ENCODE measurements at regions not wholly inside any gene's neighbourhood (a gene's known extent, or its start where the extent isn't known, plus 50 kb on each side); places are given as distances from the start of the nearest gene placed in this dataset.

DNA sequence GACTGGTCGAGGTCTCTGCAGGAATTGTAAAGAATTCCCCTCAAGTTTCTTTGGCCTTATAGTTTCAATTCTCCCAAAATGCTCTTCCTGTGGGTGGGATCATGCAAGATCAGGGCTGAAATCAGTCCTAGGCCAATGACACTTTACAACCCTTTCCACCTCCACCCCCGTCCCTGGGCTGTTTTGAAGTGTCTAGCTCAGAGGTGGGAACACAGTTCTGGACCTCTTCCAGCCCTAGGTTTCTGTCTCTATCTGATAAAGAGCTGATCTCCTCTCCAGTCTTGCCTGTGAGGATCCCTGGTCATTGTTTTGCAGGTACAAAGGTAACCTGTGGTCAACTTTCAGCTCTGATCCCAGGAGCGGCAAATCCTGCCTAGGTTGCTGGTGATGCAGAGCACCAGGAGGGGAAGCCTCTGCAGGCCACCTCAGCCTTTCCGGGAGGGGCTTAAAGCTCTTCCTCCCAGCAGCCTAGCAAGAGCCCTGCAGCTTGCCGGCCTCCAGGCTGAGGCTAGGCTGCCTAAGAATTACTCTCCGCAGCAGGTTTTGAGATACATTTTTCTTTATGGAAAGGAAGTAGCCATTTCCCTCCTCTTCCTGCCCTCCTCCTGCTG lies 69.8 kb upstream of the WIPF1 start:
- no peak for DNase-seq

DNA sequence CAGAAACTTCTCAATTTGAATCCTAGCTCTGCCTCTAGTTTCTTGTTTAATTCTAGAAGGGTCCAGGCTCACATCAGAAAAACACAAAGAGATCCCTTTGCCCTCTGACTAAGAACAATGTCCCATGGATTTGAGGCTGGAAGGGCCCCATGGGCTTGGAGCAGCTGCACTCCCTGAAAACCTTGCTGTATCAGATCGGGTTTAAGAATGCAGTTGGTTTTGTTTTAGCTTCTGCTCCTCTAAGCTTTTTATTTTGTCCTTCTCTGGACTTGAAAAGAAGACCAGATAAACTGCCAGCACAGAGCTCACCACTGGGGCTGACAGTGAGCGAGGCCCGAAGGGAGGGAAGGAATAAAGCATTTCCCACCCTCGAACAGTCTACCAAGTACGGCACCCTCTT lies 69.2 kb upstream of the WIPF1 start:
- DNase-seq: no peak

DNA sequence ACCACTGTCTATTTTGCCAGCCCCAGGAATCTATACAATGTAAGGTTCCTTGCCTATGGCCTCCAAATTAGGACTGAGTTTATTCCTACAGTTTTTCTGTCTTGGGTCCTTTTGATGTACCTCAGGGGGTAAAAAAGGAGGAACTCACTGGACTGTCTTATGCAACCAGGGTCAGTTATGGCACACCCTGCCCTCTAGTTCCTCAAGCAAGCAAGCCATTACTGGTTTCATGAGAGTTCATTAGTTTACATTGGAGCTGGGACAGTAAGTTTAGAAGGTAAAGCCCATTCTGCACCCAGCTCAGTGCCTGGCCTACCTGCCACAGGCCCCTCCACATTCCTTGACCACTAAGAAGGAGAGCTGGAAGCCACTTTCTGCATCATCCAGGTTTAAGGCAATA lies 68.7 kb upstream of the WIPF1 start:
- no peak for DNase-seq

DNA sequence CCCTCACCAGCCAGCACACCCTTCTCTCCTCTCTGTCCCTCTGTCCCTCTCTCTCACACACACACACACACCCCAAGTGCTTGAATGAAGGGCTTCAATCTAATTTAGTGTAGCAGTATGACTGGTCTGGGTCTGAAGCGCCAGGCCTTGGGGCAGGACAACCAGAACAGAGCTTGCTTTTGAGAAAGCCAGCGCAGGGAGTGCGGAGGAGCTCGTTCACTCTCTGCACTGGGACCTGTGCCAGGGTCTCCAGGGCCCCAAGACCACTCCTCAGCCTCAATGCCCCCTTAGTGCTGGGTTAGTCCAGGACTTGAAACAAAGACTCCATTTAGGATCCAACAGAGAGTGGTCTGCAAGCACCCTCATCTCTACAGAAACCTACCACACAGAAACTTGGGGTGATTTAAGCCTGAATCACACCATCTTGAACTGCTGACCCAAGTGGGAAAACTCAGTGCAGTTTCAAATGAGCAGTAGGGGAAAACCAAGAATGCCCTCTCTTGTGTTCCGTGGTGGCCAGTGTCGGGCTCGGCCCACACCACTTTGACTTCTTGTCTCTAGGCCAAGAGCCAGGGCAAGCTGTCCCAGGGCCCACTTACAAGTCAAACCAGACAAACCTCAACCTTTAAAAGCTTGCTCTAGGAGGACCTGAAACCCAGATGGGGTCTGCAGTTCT lies 66.6 kb upstream of the WIPF1 start:
- DNase-seq: no peak

DNA sequence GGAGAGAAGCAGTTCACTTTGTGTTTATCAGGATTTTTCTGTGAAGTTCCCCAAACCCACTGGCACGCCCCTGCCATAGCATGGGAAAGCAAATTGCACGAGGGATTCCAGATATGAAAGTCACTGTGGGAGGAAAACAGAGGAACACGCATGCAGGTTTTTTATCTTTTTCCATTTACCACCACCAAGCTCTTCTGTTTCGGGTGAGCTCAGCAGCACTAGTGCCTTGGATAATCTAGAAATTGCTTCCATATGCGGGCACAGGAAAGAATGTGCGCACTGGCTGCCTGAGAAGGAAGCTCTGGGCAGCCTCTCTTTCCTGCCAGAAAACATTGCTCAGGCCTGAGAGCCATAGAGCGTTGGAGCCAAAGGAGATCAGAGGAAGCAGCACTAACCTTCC lies 65.9 kb upstream of the WIPF1 start:
- no peak for DNase-seq

DNA sequence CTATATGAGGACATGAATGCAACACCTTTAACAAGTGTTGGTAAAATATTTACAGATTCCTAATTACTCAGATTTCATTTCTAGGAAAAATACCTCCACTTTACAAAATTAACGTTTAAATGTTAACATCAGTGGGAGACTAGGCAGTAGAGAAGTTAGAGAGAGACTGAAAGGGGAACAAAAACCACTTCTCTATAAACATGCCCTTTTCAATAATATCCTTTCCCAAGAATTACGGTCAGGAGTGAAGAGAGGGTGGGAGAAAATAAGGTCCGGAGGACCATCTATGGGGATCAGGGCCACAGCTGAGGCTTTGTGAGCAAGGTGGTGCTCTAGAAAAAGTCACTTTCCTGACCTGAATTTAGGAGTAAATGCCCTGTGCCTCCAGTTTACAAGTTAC lies 65.3 kb upstream of the WIPF1 start:
- DNase-seq: no peak

DNA sequence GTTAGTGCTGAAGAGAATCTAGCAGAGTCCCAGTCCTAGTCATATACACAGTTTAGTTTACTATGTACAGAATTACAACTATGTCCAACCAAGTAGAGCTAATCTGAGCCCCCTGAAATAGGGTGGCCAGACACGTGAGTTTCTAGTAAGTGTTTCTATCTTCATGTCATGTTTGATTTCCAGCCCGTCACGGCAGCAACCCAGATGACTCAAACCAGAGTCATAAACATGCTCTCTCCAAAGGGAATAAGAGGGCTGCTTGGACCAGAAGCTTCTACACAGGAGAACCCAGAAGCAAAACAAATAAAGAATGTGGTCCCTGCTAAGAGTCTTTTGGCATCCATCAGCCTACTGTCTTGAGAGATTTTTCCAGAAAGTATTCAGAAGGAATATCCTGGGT lies 64.9 kb upstream of the WIPF1 start:
- DNase-seq: no peak

DNA sequence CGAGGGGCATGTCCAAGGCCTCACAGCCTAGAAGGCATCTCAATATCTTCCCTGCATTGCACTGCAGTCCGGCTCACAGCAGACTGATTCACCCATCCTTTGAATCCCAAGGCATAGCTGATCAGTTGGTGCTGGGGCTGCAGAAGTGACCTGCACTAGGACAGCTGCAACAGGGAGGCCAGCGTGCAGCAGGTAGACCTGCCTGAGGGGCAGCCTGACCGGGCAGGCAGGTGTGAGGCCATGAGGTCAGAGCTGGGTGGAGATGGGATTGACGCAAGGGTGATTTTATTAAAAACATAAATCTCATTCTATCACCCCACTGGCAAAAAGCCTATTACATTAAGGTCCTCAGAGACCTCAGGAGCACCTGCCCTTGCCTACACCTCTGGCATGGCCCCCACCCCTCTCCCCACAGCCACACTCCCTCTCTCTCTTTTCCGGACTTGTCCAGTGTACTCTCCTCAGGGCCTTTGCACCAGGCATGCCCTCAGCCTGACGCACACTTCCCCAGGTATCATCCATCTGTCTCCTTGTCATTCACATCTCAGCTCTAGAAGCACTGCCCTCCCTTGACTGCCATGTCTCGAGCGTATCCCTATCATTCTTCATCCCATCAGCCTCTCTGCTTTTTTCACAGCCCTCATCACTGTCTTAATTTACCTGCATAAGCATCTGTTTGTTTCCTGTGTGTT lies 63.5 kb upstream of the WIPF1 start:
- DNase-seq: no peak

DNA sequence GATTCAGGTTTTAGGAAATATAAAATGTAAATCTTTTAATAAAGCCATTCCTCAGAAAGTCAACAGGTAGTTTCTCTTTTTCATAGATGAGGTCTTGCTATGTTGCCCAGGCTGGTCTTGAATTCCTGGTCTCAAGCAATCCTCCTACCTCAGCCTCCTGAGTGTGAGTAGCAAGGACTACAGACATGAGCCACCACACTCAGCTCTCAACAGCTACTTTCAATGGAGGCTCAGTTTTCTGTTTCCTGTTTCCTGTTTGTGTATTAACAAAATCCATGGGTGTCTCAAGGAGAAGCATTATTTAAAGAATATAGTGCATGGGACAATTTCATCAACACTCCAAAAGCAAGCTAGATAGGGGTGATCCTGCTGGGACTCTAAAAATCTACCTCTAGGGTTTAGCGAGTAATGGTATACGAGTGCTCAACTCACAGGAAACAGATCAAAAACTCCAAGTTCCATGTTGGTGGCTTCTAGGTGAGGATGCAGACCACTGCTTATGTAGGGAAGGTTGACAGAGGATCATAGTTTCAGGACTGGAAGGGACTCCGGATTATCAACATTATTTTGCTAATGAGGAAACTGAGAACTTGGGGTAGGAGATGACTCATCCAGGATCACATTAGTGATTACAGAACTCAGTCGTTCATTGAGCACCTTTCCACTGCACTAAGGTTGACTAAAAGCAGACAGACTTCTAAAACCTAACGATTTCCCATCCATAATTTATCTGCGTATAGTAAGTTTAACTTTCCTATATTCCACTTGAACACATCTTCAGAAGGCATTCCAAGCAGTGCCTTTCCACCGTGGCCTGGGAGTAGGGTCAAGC lies 61.7 kb upstream of the WIPF1 start:
- DNase-seq: no peak

DNA sequence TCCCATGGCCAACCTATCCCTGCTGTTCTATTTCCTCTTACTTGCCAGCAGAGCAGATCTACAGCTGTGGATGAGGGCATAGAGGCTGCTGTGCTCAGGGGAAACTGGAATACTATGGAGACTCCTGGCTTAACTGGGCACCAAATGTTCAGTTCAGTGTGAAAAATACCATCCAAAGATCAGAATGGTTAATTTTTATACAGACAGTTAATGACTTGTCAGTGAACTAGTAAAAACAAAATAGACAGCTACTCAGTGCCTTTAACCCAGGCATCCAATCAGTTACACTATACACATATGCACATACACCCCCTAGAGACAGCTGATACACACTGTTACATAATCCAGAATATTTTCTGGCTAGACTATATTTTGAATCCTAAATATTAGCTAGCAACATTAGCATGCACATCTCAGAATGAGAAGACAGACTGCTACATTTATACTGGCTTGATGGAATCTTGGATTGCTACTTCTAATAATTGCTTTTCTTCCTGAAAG lies 59.1 kb upstream of the WIPF1 start:
- no peak for DNase-seq

DNA sequence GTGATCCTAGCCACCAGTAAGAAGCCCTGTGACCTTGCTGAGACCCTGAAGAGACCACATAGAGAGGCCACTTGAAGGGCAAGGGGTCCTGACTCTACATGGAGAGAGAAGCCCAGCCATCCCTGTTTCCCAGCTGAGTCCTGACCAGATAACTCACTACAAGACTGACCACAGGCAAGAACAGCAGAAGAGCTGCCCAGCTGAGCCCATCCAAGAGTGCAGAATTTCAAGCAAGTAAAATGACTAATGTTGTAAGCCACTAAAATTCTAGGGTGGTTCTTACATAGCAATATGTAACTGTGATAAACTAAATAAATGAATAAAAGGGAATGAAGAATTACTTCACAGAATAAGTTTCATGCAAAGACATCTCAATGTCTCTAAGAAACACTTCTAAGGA lies 58.4 kb upstream of the WIPF1 start:
- no peak for DNase-seq

DNA sequence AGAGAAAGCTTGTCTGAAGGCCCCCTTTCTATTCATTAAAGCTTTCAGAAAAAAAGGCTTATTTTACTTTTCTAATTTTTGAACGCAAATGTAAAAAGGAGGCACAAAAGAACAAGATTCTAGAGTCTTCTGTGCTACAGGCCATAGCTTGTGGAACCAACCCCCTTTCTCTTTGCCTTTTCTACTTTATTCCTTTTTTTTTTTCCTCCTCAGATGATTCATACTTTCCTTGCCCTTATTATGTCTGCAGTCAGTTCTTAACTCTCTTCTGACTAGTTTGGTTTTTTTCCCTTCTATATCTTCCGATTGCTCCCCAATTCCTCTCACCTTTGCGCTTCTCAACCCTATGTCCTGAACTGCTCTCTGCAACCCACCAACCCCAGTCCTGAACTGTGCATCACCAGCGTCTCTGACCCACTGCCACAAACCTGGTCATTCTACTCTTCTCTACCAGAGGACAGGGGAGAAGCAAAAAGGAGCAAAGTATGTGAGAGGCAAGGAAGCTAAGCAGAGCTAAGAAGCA lies 56.9 kb upstream of the WIPF1 start:
- no peak for DNase-seq

DNA sequence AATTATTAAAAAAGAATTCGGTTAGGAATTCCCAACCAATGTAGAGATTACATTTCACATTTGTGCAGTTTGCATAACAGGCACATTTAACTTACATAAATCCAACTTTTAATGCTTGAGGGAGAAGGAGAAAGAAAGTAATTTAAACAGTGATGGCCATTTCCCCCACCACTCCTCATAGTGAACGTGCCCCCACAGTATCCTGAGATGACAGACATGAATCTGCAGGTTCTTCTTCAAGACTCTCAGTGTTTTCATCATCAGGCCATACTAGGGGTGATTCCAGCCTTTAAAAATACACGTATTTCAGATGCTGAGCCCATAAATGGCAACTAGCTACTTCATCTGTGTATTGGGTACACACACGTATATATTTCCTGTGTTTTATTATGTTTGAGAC lies 51.3 kb upstream of the WIPF1 start:
- DNase-seq: no peak
